GM18873 (cell line): ENCODE measurements at regions not wholly inside any gene's neighbourhood (a gene's known extent, or its start where the extent isn't known, plus 50 kb on each side); places are given as distances from the start of the nearest gene placed in this dataset.

Experiments
- ATAC-seq: cut with Tn5 transposase; IDR thresholded peaks from one replicate; pipeline ENCODE4 v1.9.1; 2021; ENCODE audit warnings: mild to moderate bottlenecking, moderate library complexity, moderate number of reproducible peaks; ENCODE audit not compliant: unreplicated experiment, low FRiP score

DNA sequence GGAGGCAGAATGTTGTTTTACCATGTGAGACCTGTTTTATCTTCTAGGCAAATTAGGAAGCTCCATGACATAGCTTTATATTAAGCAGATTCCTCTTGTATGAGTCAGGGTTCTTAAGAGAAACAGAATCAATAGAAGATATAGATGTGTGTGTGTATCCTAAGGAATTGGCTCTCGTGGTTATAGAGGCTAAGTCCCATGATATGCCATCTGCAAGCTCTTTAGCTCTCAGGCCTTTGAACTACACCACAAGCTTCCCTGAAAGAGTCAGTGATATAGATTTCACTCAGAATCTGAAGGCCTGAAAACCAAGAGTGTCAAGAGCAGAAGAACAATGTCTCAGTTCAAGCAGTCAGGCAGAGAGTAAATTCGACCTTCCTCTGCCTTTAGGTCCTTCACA, 365.8 kb upstream of the ZNF608 start:
- no peak for ATAC-seq

DNA sequence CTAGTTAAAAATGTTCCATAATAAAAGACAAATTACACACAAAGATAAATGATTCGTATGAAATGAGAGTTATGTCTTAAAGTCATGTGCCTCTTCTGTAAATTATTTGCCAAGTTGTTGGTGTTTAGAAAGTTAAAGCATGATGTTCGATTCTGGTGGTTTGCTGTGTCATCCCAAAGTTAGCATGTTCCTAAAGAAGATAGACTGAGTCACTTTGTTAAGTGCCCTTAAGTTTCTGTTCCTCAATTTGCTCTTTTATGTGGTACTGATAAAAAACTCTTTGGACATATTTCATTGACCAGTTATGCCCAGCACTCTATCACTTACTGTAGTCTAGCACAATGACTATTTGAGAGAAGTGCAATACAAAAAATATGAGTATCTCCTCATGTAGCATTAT, 366.9 kb upstream of the ZNF608 start:
- peak; percentile 74 for ATAC-seq

DNA sequence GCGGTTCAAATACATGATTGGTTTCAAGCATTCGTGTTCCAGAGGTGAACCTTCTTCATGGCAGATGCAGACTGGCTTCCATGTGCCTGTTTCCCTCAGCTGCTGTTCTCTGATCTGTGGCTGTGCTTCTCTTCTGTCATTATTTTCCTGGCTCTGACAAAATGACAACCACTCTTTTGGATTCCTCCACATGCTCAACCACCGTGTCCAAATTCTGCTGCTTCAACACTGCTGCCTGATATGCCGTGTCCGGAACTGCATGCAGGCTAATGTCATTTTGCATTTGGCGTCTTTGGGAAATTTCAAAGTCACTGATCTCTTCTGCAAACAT, 368.7 kb upstream of the ZNF608 start:
- no peak for ATAC-seq

DNA sequence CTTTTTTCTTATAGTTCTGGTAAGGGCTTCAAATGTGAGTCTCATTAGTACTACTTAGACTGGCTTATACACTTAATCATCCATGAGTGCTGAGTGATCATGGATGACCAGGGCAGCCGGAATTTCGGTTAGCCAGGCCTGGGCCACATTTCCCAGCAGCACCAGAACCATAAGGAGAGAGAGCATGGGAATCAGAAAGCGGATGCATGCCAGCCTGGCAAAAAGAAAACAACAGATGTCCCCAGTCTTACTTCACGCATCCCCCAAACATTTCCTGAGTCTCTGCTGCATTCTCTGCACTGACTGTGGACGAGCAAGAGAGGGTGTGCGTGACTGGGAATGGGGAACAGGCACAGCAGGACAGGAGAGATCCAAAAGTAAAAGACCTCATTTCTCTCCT, 371.1 kb upstream of the ZNF608 start:
- no peak for ATAC-seq

DNA sequence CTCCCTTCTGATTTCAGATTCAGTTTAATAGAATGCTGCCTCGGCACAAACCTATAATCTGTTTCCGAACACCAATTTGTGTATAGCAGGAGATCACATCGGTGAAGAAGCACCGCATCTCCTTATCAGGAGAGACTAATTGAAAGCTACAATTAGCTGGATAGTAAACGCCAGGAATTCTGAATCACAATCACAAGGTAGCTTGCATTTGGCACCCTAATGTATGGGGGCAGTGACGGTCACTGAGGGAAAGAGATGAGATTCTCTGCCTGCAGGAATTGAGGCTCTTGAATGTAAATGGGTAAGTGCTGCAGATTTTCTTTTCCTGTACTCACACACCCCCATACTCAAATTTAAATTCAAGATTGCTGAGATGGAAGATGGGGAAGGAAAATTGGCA, 373.6 kb upstream of the ZNF608 start:
- no peak for ATAC-seq

DNA sequence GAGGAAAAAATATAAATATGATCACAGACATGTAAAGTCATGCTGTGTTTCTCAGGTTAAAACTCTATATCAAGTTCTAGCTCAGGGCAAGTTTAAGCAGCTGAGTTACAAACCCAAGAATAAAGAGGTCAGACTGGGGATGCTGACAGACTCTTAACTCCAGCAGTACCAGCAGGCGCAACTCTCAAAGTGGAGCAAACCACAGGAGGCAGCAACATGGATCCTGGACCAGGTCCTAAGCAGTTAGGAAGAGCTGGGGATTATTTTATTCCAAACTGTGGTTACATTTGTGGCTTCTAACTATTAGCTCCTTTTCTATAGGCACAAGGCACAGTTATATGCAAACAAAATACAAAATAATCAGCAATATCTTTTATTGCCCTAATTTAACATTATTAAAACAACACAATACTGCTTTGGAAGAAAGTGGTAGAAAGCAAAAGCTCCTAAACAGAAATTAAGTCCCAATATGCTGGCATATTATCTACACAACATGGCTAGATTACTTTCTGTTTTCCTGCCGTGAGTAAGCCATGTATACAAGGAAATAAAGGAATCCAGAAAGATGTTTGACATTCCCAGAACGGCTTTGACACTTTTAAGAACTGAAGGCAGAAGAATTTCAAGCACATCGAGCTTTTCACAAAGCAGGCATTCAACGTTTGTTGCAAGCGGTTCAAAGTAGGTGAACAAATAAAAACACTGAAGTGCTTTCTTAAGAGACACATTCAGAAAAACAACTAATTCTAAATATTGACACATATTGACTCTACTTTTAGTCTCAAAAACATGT, 378.8 kb upstream of the ZNF608 start:
- ATAC-seq: no peak

DNA sequence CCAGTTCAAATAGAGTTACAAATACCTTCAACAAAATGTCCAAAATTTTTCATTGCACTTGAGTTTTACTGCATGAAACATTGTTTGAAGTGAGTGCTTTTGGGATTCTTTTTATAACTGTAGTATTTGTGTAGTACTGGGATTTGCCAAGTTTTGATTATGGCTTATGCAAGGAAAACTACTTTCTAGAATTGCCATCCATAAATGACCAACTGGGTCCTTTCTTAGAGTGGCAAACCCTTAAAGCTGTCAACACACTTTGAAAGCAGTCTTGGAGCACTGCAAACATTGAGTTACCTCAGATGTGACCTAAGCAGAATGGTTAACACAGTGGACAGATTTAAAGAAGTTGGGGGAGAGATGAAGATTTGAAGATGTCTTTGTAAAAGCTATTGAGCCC, 379.6 kb upstream of the ZNF608 start:
- no peak for ATAC-seq

DNA sequence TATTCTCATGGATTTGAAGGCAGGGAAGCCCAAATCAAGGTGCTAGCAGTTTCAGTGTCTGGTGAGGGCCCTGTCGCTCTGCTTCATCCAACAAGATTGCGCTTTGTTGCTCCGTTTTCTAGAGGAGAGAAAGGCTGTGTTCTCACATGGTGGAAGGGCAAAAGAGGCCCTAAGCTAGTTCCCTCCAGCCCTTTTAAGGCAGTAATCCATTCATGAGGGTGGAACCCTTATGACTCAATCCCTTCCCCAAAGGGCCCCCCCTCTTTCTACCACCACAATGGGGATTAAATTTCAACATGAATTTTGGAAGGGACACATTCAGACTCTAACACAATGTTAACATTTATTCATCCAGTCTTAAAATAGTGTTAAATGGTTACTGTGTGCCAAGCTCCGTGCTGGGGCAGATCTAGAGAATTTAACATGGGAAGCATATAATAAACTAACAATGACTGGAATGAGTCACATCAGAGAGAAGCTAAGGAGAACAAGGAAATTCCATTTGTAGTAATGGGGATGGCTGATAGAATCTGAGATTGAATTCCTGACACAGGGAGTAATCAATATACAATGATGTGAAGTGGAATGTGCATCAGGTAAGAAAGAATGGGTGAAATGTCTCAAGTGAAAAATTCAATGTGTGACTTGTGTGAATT, 382.8 kb upstream of the ZNF608 start:
- ATAC-seq: no peak

DNA sequence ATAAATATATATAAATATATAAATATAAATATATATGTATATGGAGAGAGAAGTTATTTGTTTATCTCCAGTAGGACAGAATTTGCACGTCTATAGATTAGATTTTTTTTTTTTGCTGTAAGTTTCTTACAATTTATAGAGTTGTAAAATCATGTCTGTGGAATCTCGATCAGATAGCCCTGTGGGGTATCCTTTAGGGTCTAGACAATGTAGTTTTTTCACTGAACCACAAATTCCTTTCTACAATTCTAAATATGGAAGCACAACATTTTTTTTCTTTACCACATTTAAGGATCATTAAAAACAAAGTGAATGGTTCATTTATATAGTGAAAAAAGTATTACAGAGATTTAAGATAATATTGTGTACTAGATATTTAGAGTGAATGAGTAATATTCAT, 384.2 kb upstream of the ZNF608 start:
- no peak for ATAC-seq

DNA sequence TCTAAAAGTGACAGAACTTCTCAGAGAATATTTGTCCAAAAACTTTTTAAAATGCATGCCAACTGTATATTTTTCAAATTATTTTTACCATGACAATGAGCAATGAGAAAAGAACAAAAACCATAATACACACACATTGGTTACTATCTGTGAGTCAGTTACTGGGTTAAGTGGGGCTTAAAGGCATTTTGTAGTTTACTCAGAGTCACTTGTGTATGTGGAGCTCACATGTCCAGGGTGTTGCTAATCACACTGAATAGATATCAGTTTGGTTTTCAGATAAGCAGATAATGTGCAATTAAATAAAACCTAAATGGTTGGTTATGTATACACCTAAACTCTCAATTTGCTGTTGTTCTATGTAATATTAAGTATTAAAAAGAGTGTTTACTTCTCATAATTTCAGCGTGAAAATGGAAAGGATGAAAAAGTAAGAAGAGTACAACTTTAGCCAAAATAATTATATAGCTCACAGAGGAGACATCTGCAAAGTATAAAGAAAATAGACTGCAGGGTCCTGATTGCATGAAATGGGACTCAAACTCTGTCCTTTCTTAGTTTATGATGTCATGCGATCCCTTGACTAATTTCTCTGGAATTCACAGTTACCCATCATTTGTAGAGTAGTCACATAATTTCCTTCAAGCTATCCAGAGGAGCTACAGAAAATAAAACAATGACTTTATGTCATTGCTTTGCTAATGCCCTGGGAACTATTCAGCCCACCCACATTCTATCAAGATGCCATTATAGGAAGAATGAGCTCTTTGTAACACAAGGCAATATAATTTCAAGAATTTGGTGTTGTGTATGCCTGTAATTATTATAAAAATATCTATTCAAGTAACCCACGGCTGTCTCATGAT, 388.0 kb upstream of the ZNF608 start:
- no peak for ATAC-seq

DNA sequence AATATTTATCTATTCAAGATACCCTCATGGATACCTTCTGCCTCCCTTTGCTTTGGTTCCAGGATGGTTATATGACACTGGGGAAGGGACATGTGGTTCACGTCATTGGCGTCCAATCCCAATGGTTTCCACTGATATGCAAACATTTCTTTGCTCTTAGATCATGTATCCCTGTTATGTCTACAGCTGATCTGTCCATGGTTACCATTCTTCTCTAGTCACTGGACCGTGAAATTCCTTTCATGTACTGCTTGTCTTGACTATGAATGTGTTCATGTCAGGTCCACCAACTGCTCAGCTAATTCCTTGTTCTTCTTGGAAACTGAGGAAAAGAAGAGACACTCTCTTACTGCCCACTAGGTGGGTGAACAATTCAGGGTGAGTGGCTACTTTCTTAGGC, 391.1 kb upstream of the ZNF608 start:
- ATAC-seq: no peak

DNA sequence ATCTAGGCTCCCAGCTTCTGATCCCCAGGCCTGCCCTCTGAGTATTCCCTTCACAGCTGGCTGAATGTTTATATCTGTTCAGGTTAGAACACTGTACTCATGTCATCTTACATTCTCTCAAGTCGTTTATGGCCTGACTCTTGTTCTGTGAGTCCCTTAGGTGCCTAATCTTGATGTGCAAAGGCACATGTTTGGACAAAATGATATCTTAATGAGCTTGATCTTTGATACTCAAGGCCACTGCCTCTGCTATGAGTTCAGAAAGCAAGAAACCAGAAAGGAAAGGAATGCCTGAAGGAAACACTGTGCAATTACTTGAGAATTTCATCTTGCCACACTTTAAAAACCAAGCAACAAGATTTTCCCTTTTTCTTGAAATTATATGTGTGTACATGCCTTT, 391.8 kb upstream of the ZNF608 start:
- no peak for ATAC-seq

DNA sequence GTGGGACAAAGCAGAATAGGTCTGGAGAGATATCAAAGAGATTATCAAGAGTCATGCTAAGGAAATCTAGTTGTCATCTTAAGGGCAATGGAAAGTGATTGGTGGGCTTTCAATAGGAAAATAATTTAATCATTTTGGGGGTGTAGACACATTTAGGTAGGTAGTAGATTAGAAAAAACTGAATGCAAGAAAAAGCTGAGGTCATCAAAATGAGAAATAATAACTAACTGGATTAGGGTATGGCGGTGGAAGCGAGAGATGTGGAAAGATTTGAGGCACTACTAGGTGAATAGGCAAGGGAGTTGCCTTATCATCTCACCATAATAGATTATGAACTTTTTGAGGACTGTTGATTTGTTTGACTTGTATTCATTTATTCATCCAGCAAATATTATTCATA, 393.2 kb upstream of the ZNF608 start:
- no peak for ATAC-seq

DNA sequence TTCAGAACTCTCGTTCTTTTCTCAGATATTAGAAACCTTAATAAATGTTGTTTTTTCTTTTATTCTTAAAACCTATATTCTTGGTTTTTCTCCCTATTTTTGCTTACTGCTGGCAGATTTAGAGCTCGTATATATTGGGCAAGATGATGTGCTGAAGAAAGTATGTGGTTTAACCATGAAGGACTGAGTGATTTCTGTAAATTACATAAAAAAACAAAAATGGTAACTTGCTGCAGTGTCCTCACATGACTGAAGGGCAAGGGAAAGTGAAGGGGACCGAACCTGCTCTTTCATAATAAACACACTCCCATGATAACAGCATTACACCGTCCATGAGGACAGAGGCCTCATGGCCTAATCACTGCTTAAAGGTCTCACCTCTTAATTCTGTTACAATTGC, 393.8 kb upstream of the ZNF608 start:
- ATAC-seq: no peak

DNA sequence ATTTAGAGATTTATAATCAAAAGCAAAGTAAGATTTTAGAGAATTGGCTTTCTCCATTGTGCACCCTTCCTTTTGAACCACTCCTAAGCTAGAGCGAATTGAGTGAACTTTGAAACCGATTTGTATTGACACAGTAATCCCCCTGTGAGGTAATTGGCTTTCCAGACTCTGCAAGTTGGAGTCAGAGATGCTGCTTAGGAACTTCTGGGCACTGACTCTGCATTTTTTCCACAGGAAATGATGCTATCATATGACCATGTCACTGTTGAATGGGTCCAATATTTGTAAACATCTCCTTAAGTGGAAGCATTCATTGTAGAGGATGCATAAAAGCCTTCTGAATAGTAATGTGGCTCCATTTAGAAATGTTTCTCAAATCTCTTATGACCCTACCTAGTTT, 394.4 kb upstream of the ZNF608 start:
- ATAC-seq: no peak

DNA sequence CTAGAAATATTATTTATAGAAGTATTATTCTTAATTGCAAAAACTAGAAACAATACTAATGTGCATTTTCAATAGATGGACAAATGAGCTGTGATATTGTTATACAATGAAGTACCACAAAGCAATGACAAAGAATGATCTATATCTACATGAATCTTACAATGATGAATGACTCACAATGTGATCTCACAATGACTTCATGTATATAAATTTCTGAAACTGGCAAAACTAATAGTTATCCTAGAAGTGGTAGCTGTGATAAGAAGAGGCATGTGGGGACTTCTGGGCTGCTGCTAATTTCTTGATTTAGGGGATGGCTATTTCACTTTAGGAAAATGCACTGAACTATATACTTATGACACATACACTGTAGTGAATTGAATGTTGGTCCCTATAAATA, 396.0 kb upstream of the ZNF608 start:
- no peak for ATAC-seq

DNA sequence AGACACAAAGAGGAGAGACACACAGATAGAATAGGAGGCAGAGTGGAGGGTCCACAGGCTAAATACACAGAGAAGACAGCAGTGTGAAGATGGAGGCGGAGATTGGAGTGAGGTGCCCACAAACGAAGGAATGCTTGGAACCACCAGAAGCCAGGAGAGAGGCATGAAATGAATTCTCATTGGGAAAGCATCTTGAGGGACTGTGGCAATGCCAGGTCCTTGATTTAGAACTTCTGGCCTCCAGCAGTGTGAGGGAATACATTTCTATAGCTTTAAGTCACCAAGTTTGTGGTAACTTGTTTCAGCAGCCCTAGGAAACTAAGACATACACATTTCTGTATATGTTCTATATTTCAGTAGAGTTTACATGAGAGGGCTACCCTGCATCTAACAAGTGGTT, 396.6 kb upstream of the ZNF608 start:
- no peak for ATAC-seq

DNA sequence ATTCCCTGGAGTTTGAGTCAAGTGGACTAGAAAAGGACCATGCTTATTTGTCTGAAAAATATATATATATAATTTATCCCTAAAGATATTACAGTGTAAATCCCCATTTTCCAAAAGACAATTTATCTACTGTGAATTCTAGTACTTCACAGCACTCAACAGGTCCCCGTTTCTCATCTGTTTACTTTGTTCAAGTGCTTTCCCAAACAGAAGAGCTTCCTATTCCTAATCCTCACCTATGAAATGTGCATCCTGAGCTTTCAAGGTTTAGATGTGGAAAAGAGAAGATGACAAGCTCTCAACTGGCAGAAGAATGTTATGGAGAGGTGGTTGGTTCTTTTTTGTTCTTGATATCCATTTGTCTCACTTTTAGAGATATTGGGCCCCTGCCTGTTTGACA, 401.6 kb upstream of the ZNF608 start:
- ATAC-seq: no peak

DNA sequence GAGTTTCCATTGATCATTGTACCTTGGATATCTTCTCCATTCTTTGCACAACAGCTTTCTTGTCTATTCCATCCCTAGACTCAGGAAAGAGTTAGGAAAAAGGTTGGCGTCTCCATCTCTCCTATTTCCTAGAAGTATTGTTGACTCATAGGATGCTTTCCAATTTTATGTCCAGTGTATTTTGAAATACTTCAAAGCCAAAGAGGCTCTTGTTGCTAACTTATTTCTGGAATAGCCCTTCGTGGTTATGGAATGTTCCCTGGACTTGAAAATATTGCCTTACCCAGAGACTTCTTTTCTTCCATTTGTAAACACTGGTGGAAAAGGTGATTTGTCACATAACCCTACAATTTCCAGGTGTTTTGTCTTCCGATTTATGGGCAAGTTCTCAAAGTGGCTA, 402.3 kb upstream of the ZNF608 start:
- no peak for ATAC-seq

DNA sequence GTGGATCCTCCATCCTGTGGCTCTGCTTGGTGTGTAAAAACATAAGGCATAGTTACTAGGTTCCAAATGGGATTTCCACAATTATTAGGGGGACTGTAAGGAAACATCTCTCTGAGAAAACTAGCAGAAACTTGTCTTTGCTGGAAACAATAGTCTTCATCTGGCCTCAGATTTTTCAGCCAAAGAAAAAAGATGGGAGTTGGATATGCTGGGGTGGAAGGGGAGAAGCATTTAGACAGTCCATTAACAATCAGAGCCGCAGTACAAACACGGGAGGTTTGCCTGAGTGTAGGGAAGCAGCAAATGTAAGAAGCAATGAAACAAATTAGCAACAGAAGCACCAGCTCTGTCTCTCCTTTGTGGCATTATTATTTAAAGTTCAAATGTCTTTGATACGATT, 402.7 kb upstream of the ZNF608 start:
- no peak for ATAC-seq

DNA sequence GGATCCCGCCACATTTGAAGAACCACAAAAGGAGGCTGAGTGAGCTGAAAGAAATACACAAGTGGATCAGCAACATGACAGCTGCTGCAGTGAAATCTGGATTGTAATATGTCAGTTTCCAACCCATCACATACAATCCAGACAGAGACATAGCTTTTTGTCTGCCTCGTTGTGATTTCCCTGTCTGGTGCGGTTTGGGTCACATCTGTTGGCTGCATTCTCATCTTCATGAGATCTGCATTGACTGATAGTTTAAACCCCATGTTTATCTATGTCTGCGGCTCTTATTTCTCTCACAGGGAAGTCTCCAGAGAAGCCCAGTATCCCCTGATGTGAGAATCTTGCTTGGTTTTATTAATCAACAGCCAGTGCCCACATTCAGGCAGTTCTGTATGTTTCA, 403.1 kb upstream of the ZNF608 start:
- ATAC-seq: no peak
